ENCODE measurements at regions not wholly inside any gene's neighbourhood (a gene's known extent, or its start where the extent isn't known, plus 50 kb on each side); places are given as distances from the start of the nearest gene placed in this dataset.

GRCh38 chr12:76275511-76276093 is 72.6 kb downstream of the BBS10 start:
- TF ChIP-seq CTCF (IDR thresholded peaks at IDR 0.05): no peak
- TF ChIP-seq POLR2A (IDR thresholded peaks at IDR 0.05): no peak

All from uterus (tissue), 2 donors.